ENCODE measurements at regions not wholly inside any gene's neighbourhood (a gene's known extent, or its start where the extent isn't known, plus 50 kb on each side); places are given as distances from the start of the nearest gene placed in this dataset.

DNA sequence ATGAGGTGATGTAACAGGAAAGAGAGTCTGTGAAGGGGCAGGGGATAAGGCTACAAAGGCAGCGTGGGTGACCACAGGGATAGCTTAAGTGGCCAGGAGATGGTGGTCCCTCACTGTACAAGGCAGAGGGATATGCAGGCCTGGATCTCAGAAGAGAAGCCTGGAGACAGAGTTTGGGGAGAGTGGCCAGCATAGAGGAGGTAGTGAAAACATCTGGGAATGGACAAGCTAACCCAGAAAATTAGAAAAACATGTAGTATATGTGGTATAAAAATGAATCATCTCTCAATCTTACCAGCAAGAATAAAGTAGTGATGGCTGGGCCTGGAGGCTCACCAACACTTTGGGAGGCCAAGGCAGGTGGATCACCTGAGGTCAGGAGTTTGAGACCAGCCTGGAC is 349.2 kb upstream of the KLF4 start:
- H3K4me1 ChIP-seq, result no peaks in the 10 kb centered on the region
- TF ChIP-seq POLR2A (IDR thresholded peaks at IDR 0.05), result no peak
- TF ChIP-seq, protein P1, sequence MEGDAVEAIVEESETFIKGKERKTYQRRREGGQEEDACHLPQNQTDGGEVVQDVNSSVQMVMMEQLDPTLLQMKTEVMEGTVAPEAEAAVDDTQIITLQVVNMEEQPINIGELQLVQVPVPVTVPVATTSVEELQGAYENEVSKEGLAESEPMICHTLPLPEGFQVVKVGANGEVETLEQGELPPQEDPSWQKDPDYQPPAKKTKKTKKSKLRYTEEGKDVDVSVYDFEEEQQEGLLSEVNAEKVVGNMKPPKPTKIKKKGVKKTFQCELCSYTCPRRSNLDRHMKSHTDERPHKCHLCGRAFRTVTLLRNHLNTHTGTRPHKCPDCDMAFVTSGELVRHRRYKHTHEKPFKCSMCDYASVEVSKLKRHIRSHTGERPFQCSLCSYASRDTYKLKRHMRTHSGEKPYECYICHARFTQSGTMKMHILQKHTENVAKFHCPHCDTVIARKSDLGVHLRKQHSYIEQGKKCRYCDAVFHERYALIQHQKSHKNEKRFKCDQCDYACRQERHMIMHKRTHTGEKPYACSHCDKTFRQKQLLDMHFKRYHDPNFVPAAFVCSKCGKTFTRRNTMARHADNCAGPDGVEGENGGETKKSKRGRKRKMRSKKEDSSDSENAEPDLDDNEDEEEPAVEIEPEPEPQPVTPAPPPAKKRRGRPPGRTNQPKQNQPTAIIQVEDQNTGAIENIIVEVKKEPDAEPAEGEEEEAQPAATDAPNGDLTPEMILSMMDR (IDR thresholded peaks at IDR 0.05), result no peak
- no peaks in the 10 kb centered on the region for H3K9me3 ChIP-seq
- no peaks in the 10 kb centered on the region for H3K36me3 ChIP-seq
- no peak overlapping the region for H3K27ac ChIP-seq
- no peak overlapping the region for H3K4me3 ChIP-seq
- no peak for DNase-seq
- no peaks in the 10 kb centered on the region for H3K27me3 ChIP-seq

DNA sequence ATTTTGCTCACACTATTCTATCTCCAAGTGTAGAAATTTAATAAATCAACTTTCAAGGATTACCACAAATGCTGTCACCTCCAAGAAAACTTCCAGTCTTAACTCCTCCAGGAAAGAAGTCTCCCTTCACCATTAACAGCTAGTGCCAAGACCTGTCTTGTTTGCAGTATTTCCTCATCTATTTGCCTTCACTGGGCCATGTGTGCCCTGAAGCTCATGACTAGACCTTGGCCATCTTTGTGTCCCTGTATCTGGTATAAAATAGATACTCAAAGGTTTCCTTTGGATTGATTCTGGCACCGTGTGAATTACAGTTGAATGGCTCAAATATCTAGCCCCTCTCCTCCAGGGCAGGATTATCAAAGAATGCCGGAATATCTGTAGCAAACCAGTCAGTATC is 346.7 kb upstream of the KLF4 start:
- Histone ChIP-seq H3K9me3 (no peaks in the 10 kb centered on the region), H3K27me3 (no peaks in the 10 kb centered on the region), H3K27ac (no peak overlapping the region), H3K4me3 (no peak overlapping the region), H3K4me1 (no peaks in the 10 kb centered on the region), H3K36me3 (no peaks in the 10 kb centered on the region)
- DNase-seq, result no peak
- TF ChIP-seq POLR2A (IDR thresholded peaks at IDR 0.05), result no peak
- TF ChIP-seq, protein P1 (IDR thresholded peaks at IDR 0.05), result no peak

DNA sequence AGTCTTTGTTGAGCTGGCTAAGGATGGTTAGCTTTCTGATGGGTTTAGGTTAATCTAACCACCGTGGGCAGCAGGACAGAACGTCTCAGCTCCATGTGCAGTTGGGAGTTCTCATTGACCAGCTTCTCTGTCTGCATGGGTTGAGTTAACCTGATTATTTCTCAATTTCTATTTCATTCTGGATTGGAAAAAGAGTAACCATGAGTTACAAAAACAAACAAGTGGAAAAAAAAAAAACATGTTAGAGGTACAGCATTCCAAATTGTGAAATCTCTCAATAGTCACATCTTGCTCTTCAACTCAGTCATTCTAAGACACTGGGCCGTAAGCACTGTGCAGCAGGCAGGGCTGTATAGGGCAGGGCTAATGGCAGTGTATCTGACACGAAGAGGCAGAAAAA is 343.7 kb upstream of the KLF4 start:
- TF ChIP-seq, protein P1 (IDR thresholded peaks at IDR 0.05), result no peak
- no peak for TF ChIP-seq POLR2A (IDR thresholded peaks at IDR 0.05)
- no peak for DNase-seq
- Histone ChIP-seq H3K4me1 (no peaks in the 10 kb centered on the region), H3K27ac (no peak overlapping the region), H3K36me3 (no peaks in the 10 kb centered on the region), H3K9me3 (no peaks in the 10 kb centered on the region), H3K27me3 (no peaks in the 10 kb centered on the region), H3K4me3 (no peak overlapping the region)

DNA sequence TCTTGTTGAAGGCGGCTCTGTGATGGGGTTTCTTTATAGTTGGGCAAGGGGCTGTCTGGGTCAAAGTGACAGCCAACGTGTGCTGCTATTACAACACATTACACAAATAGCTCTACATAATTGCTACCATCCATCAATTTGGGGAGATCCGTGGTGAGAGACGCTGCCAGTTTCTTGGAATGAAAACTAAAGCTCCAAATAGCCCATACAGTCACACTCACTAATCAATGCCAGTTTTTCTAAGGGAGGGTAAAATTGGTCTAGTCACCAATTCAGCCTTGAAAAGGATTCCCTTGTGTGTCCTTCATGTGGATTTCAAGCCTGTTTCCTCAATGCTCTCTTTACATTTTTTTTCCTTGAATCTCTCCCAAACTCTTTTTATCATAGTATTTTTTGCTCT is 343.3 kb upstream of the KLF4 start:
- DNase-seq, result no peak

DNA sequence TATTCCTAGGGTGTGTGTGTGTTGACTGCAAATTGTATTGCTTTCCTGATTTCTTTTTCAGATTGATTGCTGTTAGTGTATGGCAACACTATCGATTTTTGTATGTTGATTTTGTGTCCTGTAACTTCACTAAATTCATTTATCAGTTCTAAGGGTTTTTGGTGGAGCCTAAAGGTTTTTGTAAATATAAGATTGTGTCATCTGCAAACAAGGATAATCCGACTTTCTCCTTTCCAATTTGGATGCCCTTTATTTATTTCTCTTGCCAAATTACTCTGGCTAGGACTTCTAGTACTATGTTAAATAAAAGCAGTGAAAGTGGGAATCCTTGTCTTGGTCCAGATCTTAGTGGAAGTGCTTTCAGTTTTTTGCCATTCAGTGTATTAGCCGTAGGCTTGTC is 340.9 kb upstream of the KLF4 start:
- Histone ChIP-seq H3K9me3 (no peaks in the 10 kb centered on the region), H3K27me3 (no peaks in the 10 kb centered on the region), H3K4me1 (no peaks in the 10 kb centered on the region), H3K27ac (no peak overlapping the region), H3K4me3 (no peak overlapping the region), H3K36me3 (no peaks in the 10 kb centered on the region)
- TF ChIP-seq, protein P1 (IDR thresholded peaks at IDR 0.05), result no peak
- TF ChIP-seq POLR2A (IDR thresholded peaks at IDR 0.05), result no peak
- no peak for DNase-seq

More for the DNA sequence above, 343.3 kb upstream of the KLF4 start:
- no peak overlapping the region for H3K4me3 ChIP-seq
- H3K4me1 ChIP-seq, result no peaks in the 10 kb centered on the region
- H3K36me3 ChIP-seq, result no peaks in the 10 kb centered on the region
- H3K27ac ChIP-seq, result no peak overlapping the region
- no peaks in the 10 kb centered on the region for H3K9me3 ChIP-seq
- TF ChIP-seq POLR2A (IDR thresholded peaks at IDR 0.05), result no peak
- TF ChIP-seq, protein P1 (IDR thresholded peaks at IDR 0.05), result no peak
- no peaks in the 10 kb centered on the region for H3K27me3 ChIP-seq

DNA sequence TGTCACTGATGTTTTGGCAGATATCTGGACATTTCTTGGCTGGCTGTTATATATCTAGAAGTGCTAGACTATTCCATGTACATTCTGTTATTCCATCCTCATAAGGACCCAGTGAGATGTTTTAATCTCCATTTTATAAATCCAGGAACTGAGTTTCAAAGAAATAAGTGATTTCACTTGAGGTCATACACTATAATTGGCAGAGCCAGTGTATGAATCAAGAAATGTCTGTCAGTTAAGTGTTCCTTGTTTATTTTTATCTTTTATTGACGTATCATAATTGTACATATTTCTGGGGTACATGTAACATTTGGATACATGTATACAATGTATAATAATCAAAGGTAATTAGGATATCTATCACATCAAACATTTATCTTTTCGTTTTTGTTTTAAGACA is 338.3 kb upstream of the KLF4 start:
- TF ChIP-seq POLR2A (IDR thresholded peaks at IDR 0.05), result no peak
- TF ChIP-seq, protein P1 (IDR thresholded peaks at IDR 0.05), result no peak
- H3K36me3 ChIP-seq, result no peaks in the 10 kb centered on the region
- H3K9me3 ChIP-seq, result no peaks in the 10 kb centered on the region
- no peak overlapping the region for H3K4me3 ChIP-seq
- no peaks in the 10 kb centered on the region for H3K27me3 ChIP-seq
- DNase-seq, result no peak
- H3K27ac ChIP-seq, result no peak overlapping the region
- H3K4me1 ChIP-seq, result no peaks in the 10 kb centered on the region
